H1 (cell line): ENCODE measurements at regions not wholly inside any gene's neighbourhood (a gene's known extent, or its start where the extent isn't known, plus 50 kb on each side); places are given as distances from the start of the nearest gene placed in this dataset.

Experiments used
- CTCF ChIA-PET: fragments of 300-600 bp; sonication (Branson Sonifier 250); formaldehyde crosslinking; loops from one replicate; lab custom pipeline; 2021; ENCODE audit not compliant: partially characterized antibody; lab: Charles Lee
- POLR2A ChIA-PET: fragments of 300-600 bp; sonication (Branson Sonifier 250); formaldehyde crosslinking; loops from one replicate; lab custom pipeline; 2021; ENCODE audit warnings: inconsistent platforms; ENCODE audit not compliant: partially characterized antibody; lab: Charles Lee
- DNase-seq, 2 experiments: peaks; one replicate each; pipeline versions ENCODE4 v3.0.0 to v3.0.0-alpha.2; 2010 to 2022; ENCODE audit warnings: low spot score in 2 of 2, low read depth in 1 of 2, mixed read lengths in 1 of 2
- FAIRE-seq: peaks from 2 replicates; lab custom pipeline; 2011; peaks lifted over from hg19 to GRCh38; lab: Jason Lieb, UNC
- H2AFZ ChIP-seq: 2 replicates; pipeline ENCODE4 v1.8.1; 2012; ENCODE audit warnings: low read length, inconsistent platforms
- H2AK5ac ChIP-seq: 2 replicates; pipeline ENCODE4 v1.6.1; 2013; ENCODE audit warnings: low read depth, low read length
- H2BK120ac ChIP-seq: replicated peaks from 2 replicates; pipeline ENCODE3; 2013; ENCODE audit warnings: low read depth, low read length, inconsistent platforms
- H2BK12ac ChIP-seq: 2 replicates; pipeline ENCODE4 v1.6.1; 2013; ENCODE audit warnings: low read depth, low read length
- H2BK15ac ChIP-seq: 2 replicates; pipeline ENCODE4 v1.6.1; 2013; ENCODE audit warnings: low read length
- H2BK20ac ChIP-seq: 2 replicates; pipeline ENCODE4 v1.6.1; 2013; ENCODE audit warnings: low read length
- H2BK5ac ChIP-seq: 2 replicates; pipeline ENCODE4 v1.6.1; 2013; ENCODE audit warnings: low read depth, low read length
- H3K14ac ChIP-seq: 2 replicates; pipeline ENCODE4 v1.6.1; 2013; ENCODE audit warnings: inconsistent platforms; ENCODE audit not compliant: insufficient read length
- H3K18ac ChIP-seq: 2 replicates; pipeline ENCODE4 v1.6.1; 2013; ENCODE audit warnings: low read length; ENCODE audit errors: extremely low read depth
- H3K23ac ChIP-seq: 2 replicates; pipeline ENCODE4 v1.6.1; 2013; ENCODE audit warnings: inconsistent platforms; ENCODE audit not compliant: insufficient read length
- H3K23me2 ChIP-seq: 2 replicates; pipeline ENCODE4 v1.6.1; 2013; ENCODE audit warnings: low read depth, low read length
- H3K27ac ChIP-seq: 2 replicates; pipeline ENCODE4 v1.6.1; 2011; ENCODE audit warnings: low read depth, low read length, inconsistent platforms
- H3K27me3 ChIP-seq, 4 experiments: replicated peaks in 1 of 4; 1 replicate in 1 of 4; 2 replicates in 3 of 4; pipeline versions ENCODE4 v1.6.1 to v1.8.1; 2011 to 2013; ENCODE audit warnings: low read length in 3 of 4, mild to moderate bottlenecking in 3 of 4, inconsistent platforms in 2 of 4, mixed read lengths in 2 of 4, moderate library complexity in 1 of 4; ENCODE audit not compliant: control insufficient read depth in 3 of 4, insufficient read depth in 3 of 4; ENCODE audit errors: extremely low read depth in 1 of 4
- H3K36me3 ChIP-seq, 4 experiments: 2 replicates each; pipeline versions ENCODE4 v1.6.1 to v1.8.1; 2011 to 2013; ENCODE audit warnings: mild to moderate bottlenecking in 4 of 4, low read length in 3 of 4, moderate library complexity in 2 of 4, control low read depth in 1 of 4, inconsistent platforms in 1 of 4; ENCODE audit not compliant: insufficient read depth in 4 of 4, control insufficient read depth in 2 of 4
- H3K4ac ChIP-seq: replicated peaks from 2 replicates; pipeline ENCODE3; 2013; ENCODE audit warnings: low read length, low read depth, mixed read lengths, inconsistent platforms; ENCODE audit not compliant: insufficient read length
- H3K4me1 ChIP-seq, 4 experiments: replicated peaks in 1 of 4; 1 replicate in 1 of 4; 2 replicates in 3 of 4; pipeline versions ENCODE4 v1.6.1 to v1.8.1; 2011 to 2013; ENCODE audit warnings: low read length in 3 of 4, inconsistent platforms in 2 of 4, mixed read lengths in 1 of 4; ENCODE audit not compliant: insufficient read depth in 4 of 4, control insufficient read depth in 3 of 4
- H3K4me2 ChIP-seq, 2 experiments: 2 replicates each; pipeline versions ENCODE4 v1.6.1 to v1.8.1; 2011 to 2013; ENCODE audit warnings: low read depth in 2 of 2, low read length in 2 of 2, control low read depth in 1 of 2, inconsistent platforms in 1 of 2, mild to moderate bottlenecking in 1 of 2; ENCODE audit not compliant: insufficient read depth in 1 of 2
- H3K4me3 ChIP-seq, 4 experiments: fragments of 200-600, 300-600 bp in 1 of 4; sonication (generic), shearing (Covaris generic), sonication (Bioruptor Twin) in 1 of 4; 2 replicates each; pipeline versions ENCODE4 v1.5.1 to v1.8.1; 2011 to 2016; ENCODE audit warnings: low read length in 4 of 4, low read depth in 3 of 4, control low read depth in 2 of 4, inconsistent platforms in 2 of 4, mild to moderate bottlenecking in 2 of 4, mixed read lengths in 1 of 4, moderate library complexity in 1 of 4; ENCODE audit not compliant: insufficient read depth in 2 of 4; ENCODE audit errors: extremely low read depth in 1 of 4
- H3K56ac ChIP-seq: replicated peaks from 2 replicates; pipeline ENCODE3; 2013; ENCODE audit warnings: low read depth, mild to moderate bottlenecking, mixed read lengths, low read length, inconsistent platforms; ENCODE audit not compliant: insufficient read length
- H3K79me1 ChIP-seq: 2 replicates; pipeline ENCODE4 v1.6.1; 2013; ENCODE audit warnings: low read depth, low read length, control low read depth
- H3K79me2 ChIP-seq, 2 experiments: 2 replicates each; pipeline versions ENCODE4 v1.6.1 to v1.8.1; 2012 to 2013; ENCODE audit warnings: low read length in 2 of 2, mild to moderate bottlenecking in 2 of 2, inconsistent platforms in 1 of 2; ENCODE audit not compliant: insufficient read depth in 2 of 2, control insufficient read depth in 1 of 2
- H3K9ac ChIP-seq, 4 experiments: replicated peaks in 1 of 4; 1 replicate in 1 of 4; 2 replicates in 3 of 4; pipeline versions ENCODE4 v1.6.1 to v1.8.1; 2011 to 2013; ENCODE audit warnings: low read depth in 3 of 4, low read length in 3 of 4, control low read depth in 2 of 4, mild to moderate bottlenecking in 2 of 4, moderate library complexity in 2 of 4, inconsistent platforms in 1 of 4; ENCODE audit errors: extremely low read depth in 1 of 4
- H3K9me3 ChIP-seq, 2 experiments: 2 replicates each; pipeline versions ENCODE4 v1.6.1 to v1.8.1; 2012 to 2013; ENCODE audit warnings: mild to moderate bottlenecking in 2 of 2, moderate library complexity in 2 of 2, control low read depth in 1 of 2, inconsistent platforms in 1 of 2, low read depth in 1 of 2, low read length in 1 of 2, mixed read lengths in 1 of 2; ENCODE audit not compliant: insufficient read depth in 2 of 2
- H4K20me1 ChIP-seq, 2 experiments: replicated peaks in 1 of 2; 2 replicates each; pipeline versions ENCODE3 to v1.8.1; 2011 to 2013; ENCODE audit warnings: inconsistent platforms in 2 of 2, low read length in 2 of 2, mild to moderate bottlenecking in 1 of 2; ENCODE audit not compliant: insufficient read depth in 2 of 2, control insufficient read depth in 1 of 2
- H4K5ac ChIP-seq: 2 replicates; pipeline ENCODE4 v1.6.1; 2013; ENCODE audit warnings: low read length, low read depth, mixed read lengths, inconsistent platforms; ENCODE audit not compliant: insufficient read length
- H4K8ac ChIP-seq: 2 replicates; pipeline ENCODE4 v1.8.0; 2013; ENCODE audit warnings: mild to moderate bottlenecking, moderate library complexity, low read length, inconsistent platforms; ENCODE audit not compliant: insufficient read depth; ENCODE audit errors: extremely low read depth
- H4K91ac ChIP-seq: replicated peaks from 2 replicates; pipeline ENCODE3; 2013; ENCODE audit warnings: low read length, mixed read lengths, inconsistent platforms; ENCODE audit not compliant: insufficient read length
- EP300 ChIP-seq, 2 experiments: IDR thresholded peaks; 1 replicate in 1 of 2; 2 replicates in 1 of 2; pipeline ENCODE4 v1.6.1; 2011 to 2012; ENCODE audit warnings: low read depth in 2 of 2, low read length in 2 of 2, mild to moderate bottlenecking in 2 of 2, borderline replicate concordance in 1 of 2, inconsistent platforms in 1 of 2, moderate library complexity in 1 of 2
- KDM4A ChIP-seq: IDR thresholded peaks from one replicate; pipeline ENCODE4 v1.7.1; 2012; ENCODE audit warnings: low read depth, mild to moderate bottlenecking, moderate library complexity, low read length, inconsistent platforms; ENCODE audit not compliant: severe bottlenecking
- NRF1 ChIP-seq: IDR thresholded peaks from 2 replicates; pipeline ENCODE4 v1.6.1; 2011; ENCODE audit warnings: mild to moderate bottlenecking, low read depth, low read length, improper control_type of control experiment
- SAP30 ChIP-seq: fragments of 300-600 bp; sonication (generic); IDR thresholded peaks from 2 replicates; pipeline ENCODE4 v1.7.1; 2012; ENCODE audit warnings: low read length, moderate library complexity, mild to moderate bottlenecking, inconsistent platforms; ENCODE audit not compliant: insufficient read depth, insufficient replicate concordance
- WGBS, 2 experiments: shearing (Covaris generic) in 1 of 2; methylation state at CpG; one replicate each; pipeline versions ENCODE4 v1.1.6 to v1.1.7; 2013 to 2015; ENCODE audit warnings: low lambda C conversion rate in 2 of 2, mixed read lengths in 2 of 2, inconsistent platforms in 1 of 2, low coverage in 1 of 2, missing lambda C conversion rate in 1 of 2; ENCODE audit not compliant: insufficient replicate concordance in 2 of 2, insufficient coverage in 1 of 2, insufficient read length in 1 of 2; ENCODE audit errors: extremely low coverage in 1 of 2, missing lambda C conversion rate in 1 of 2; 5-methylcytosine and 5-hydroxymethylcytosine counted together

- H3K4ac ChIP-seq = no peak overlapping the region
- no peak overlapping the region for H2BK120ac ChIP-seq
- no peak overlapping the region for H2BK12ac ChIP-seq
- no peaks in the 10 kb centered on the region for H3K4me1 ChIP-seq
- H3K9me3 ChIP-seq = peaks cover 0 to 12% of the 10 kb centered on the region in 2 experiments; a peak in 3 of 4 replicates
- no peak overlapping the region for H4K5ac ChIP-seq
- H4K20me1 ChIP-seq = no peaks in the 10 kb centered on the region
- TF ChIP-seq NRF1 = no peak
- no peak for TF ChIP-seq SAP30
- no peak for TF ChIP-seq EP300 (IDR thresholded peaks at IDR 0.05; ENCODE audit: borderline replicate concordance in 1 of 2, low read depth in 2 of 2, low read length in 2 of 2)
- no peak for TF ChIP-seq KDM4A
- H3K9ac ChIP-seq = no peak overlapping the region
- no peak overlapping the region for H3K56ac ChIP-seq
- FAIRE-seq (no peak), DNase-seq (no peak)
- H3K14ac ChIP-seq = no peak overlapping the region
- no peak overlapping the region for H3K18ac ChIP-seq
- H2AFZ ChIP-seq = no peak overlapping the region
- ChIA-PET CTCF (interaction anchor here (0.6 to 1.0 kb wide), 2 partner anchors 54 to 144 kb away, joined by 4 read pairs; no protein-coding TSS in a partner anchor), POLR2A (interaction anchor here (1.3 kb wide), 1 partner anchor 116 kb away, joined by 4 read pairs; the partner anchor contains the start of gene CD55)
- no peaks in the 10 kb centered on the region for H3K27me3 ChIP-seq
- no peaks in the 10 kb centered on the region for H3K79me2 ChIP-seq
- H3K79me1 ChIP-seq = no peaks in the 10 kb centered on the region
- no peak overlapping the region for H4K8ac ChIP-seq
- no peak overlapping the region for H3K4me3 ChIP-seq
- no peak overlapping the region for H2BK20ac ChIP-seq
- no peaks in the 10 kb centered on the region for H3K23me2 ChIP-seq
- H2BK5ac ChIP-seq = no peak overlapping the region
- H2AK5ac ChIP-seq = no peak overlapping the region
- no peak overlapping the region for H3K4me2 ChIP-seq
- no peak overlapping the region for H3K23ac ChIP-seq
- no peak overlapping the region for H2BK15ac ChIP-seq
- WGBS, 2 experiments = 84% methylated on average over 2 of the region's 2 CpGs; no CpG with 5 or more reads in 1 of the 2 experiments
- no peak overlapping the region for H3K27ac ChIP-seq
- H4K91ac ChIP-seq = no peak overlapping the region
- H3K36me3 ChIP-seq = peaks cover 0 to 5% (median 0%) of the 10 kb centered on the region in 4 experiments; a peak in 2 of 8 replicates
Measured at GRCh38 chr1:207205614-207206061, 101.6 kb downstream of the C4BPA start.
